Activated T-cell treated with anti-CD3 and anti-CD28 coated beads, Interleukin-2, amount 50 U/mL, for 24 hours (primary cell): ENCODE measurements at regions not wholly inside any gene's neighbourhood (a gene's known extent, or its start where the extent isn't known, plus 50 kb on each side); places are given as distances from the start of the nearest gene placed in this dataset.
"Not testable (repeated sequence)": the region's sequence is repeated elsewhere in the genome, so short reads cannot be mapped to it uniquely, and the experiment has no call there.

ENCODE experiments used
- DNase-seq: peaks from one replicate; pipeline ENCODE4 v3.0.0-alpha.2; 2020
- H3K27ac Mint-ChIP-seq: 2 replicates; pipeline ENCODE4 v1.8.0; 2020; ENCODE audit warnings: mild to moderate bottlenecking, mixed read lengths
- H3K27me3 Mint-ChIP-seq: 2 replicates; pipeline ENCODE4 v1.8.0; 2020; ENCODE audit warnings: mixed read lengths
- H3K36me3 Mint-ChIP-seq: 2 replicates; pipeline ENCODE4 v1.8.0; 2020; ENCODE audit warnings: low read depth, mixed read lengths
- H3K4me1 Mint-ChIP-seq: 2 replicates; pipeline ENCODE4 v1.8.0; 2020; ENCODE audit warnings: low read depth, mixed read lengths
- H3K4me3 Mint-ChIP-seq: 2 replicates; pipeline ENCODE4 v1.8.0; 2020; ENCODE audit warnings: mild to moderate bottlenecking, moderate library complexity, mixed read lengths
- H3K9me3 Mint-ChIP-seq: 2 replicates; pipeline ENCODE4 v1.8.0; 2020; ENCODE audit warnings: mixed read lengths

DNA sequence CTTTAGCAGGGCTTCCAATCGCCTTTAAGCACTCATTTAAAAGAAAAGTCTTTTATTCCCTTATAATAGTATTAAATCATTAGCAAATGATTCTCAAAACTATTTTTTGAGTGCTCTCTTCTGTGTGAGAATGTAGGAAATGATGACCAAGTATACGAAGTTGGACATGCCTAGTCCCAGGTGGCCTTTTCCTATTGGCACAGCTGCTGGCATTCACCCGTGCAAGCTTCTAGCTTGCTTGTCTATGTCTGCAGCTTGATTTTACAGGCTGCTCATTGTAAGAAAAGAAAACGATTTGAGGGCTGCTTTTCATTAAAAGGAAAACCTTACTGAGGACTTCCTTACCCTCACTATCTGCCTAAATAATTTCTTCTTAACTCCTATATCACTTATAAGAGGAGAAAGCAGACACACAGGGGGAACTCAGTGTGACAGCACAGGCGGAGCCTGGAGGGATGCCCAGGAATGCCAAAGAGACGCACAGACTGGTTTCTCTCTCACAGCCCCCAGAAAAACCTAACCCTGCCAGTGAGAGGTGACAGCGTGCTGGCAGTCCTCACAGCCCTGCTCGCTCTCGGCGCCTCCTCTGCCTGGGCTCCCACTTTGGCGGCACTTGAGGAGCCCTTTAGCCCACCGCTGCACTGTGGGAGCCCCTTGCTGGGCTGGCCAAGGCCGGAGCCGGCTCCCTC, 102.7 kb upstream of the ETV6 start:
- H3K4me3 Mint-ChIP-seq, H3K9me3 Mint-ChIP-seq, H3K27ac Mint-ChIP-seq, H3K36me3 Mint-ChIP-seq, DNase-seq, H3K27me3 Mint-ChIP-seq: not testable (repeated sequence)
- peaks cover 44% of the 10 kb centered on the region for H3K4me1 Mint-ChIP-seq

GRCh38 chr12:11547271-11547646, 102.2 kb upstream of the ETV6 start:
- not testable (repeated sequence) for H3K36me3 Mint-ChIP-seq, H3K4me3 Mint-ChIP-seq, H3K9me3 Mint-ChIP-seq, H3K27ac Mint-ChIP-seq, H3K27me3 Mint-ChIP-seq, DNase-seq
- peaks cover 44% of the 10 kb centered on the region for H3K4me1 Mint-ChIP-seq

DNA sequence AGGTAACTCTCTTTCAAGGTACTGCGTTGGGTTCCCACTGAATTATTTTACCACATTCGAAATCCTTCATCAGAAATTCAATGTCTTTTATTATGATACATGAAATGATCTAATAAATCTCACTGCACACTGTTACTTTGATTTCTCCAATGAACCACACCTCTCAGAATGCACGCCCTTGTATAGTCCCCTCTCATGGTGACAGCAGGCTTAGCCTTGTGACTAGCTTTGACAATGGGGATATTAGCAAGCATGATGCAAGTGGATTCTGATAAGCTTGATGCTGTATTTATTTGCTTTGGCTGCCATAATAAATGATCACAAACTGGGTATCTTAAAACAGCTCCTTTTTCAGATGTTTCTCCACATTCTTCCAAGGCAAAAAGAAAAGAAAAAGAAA, 100.4 kb upstream of the ETV6 start:
- no peaks in the 10 kb centered on the region for H3K9me3 Mint-ChIP-seq
- H3K4me3 Mint-ChIP-seq: no peak overlapping the region
- peaks cover 44% of the 10 kb centered on the region for H3K4me1 Mint-ChIP-seq
- no peak overlapping the region for H3K27ac Mint-ChIP-seq
- H3K27me3 Mint-ChIP-seq: no peaks in the 10 kb centered on the region
- no peak for DNase-seq
- no peaks in the 10 kb centered on the region for H3K36me3 Mint-ChIP-seq

GRCh38 chr12:11553871-11554533, 95.5 kb upstream of the ETV6 start:
- peaks cover 26% of the 10 kb centered on the region for H3K4me1 Mint-ChIP-seq
- H3K27me3 Mint-ChIP-seq: no peaks in the 10 kb centered on the region
- H3K27ac Mint-ChIP-seq: no peak overlapping the region
- H3K9me3 Mint-ChIP-seq: no peaks in the 10 kb centered on the region
- no peak overlapping the region for H3K4me3 Mint-ChIP-seq
- no peaks in the 10 kb centered on the region for H3K36me3 Mint-ChIP-seq
- DNase-seq: no peak

- Mint-ChIP-seq H3K36me3 (no peaks in the 10 kb centered on the region), H3K4me3 (peak overlapping the region; percentile 39), H3K27me3 (no peaks in the 10 kb centered on the region), H3K27ac (no peak overlapping the region), H3K9me3 (no peaks in the 10 kb centered on the region), H3K4me1 (peaks cover 26% of the 10 kb centered on the region)
- no peak for DNase-seq
These were observed 94.3 kb upstream of the ETV6 start for GRCh38 chr12:11555195-11555594.

GRCh38 chr12:11555743-11556625, 93.5 kb upstream of the ETV6 start:
- H3K27me3 Mint-ChIP-seq: no peaks in the 10 kb centered on the region
- H3K4me1 Mint-ChIP-seq: peaks cover 26% of the 10 kb centered on the region
- H3K4me3 Mint-ChIP-seq: peak overlapping the region; percentile 39
- no peaks in the 10 kb centered on the region for H3K9me3 Mint-ChIP-seq
- no peak overlapping the region for H3K27ac Mint-ChIP-seq
- no peaks in the 10 kb centered on the region for H3K36me3 Mint-ChIP-seq
- no peak for DNase-seq

DNA sequence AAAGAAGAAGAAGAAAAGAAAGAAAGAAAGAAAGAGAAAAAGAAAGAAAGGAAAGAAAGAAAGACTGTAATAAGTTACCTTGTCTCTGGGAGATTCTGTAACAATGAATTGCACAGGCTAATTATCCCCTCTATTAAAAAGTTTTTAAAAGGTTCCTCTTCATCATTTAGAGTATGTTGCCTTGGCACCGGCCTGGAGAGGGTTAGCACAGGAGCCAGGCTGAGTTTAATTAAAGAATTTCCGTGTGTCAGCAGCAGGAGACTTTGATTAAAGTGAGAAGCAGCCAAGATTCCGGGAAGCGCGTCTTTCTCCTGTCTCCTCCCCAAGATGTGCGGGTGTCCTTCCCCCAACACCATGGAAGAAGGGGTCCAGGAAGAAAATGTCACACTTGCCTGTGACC, 92.8 kb upstream of the ETV6 start:
- no peak overlapping the region for H3K27ac Mint-ChIP-seq
- no peaks in the 10 kb centered on the region for H3K9me3 Mint-ChIP-seq
- H3K27me3 Mint-ChIP-seq: no peaks in the 10 kb centered on the region
- peak overlapping the region; percentile 39 for H3K4me3 Mint-ChIP-seq
- DNase-seq: no peak
- H3K4me1 Mint-ChIP-seq: peaks cover 31% of the 10 kb centered on the region
- H3K36me3 Mint-ChIP-seq: no peaks in the 10 kb centered on the region

DNA sequence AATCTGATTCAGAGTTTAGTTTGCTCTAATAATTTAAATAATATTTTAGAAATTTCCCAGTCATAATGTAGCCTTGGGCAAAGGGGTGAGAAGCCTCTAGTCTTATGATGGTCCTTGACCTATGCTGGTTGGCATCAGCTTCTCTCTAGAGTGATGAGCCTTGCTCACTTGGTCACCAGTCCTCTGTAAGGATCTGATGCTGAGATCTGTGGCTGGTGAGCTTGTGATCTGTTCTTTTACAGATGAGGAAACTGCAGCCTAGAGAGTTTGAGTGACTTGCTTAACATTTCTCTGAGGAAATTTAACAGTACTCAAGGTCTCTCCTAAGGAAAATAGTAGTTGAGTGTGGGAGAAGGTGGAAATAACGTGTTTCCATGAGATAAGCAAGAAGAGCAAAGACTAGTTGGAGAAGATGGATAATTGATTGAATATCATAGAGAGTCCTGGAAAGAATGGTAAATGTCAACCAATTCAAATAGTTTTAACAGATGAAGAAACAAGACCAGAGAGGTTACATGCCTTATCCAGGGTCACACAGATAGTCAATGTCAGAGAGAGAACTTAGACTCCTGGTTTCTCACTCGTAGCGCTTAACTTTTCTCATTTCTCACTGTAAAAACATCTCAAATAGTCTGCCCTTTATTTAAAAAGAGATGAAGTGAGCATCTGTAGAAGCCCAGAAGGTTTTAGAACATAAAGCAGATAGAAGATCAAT, 89.7 kb upstream of the ETV6 start:
- peaks cover 22% of the 10 kb centered on the region for H3K4me1 Mint-ChIP-seq
- DNase-seq: no peak
- H3K9me3 Mint-ChIP-seq: no peaks in the 10 kb centered on the region
- no peaks in the 10 kb centered on the region for H3K36me3 Mint-ChIP-seq
- no peaks in the 10 kb centered on the region for H3K27me3 Mint-ChIP-seq
- H3K4me3 Mint-ChIP-seq: no peak overlapping the region
- no peak overlapping the region for H3K27ac Mint-ChIP-seq

- Mint-ChIP-seq H3K36me3 (no peaks in the 10 kb centered on the region), H3K9me3 (no peaks in the 10 kb centered on the region), H3K4me1 (peaks cover 8% of the 10 kb centered on the region), H3K27me3 (no peaks in the 10 kb centered on the region), H3K4me3 (no peak overlapping the region), H3K27ac (no peak overlapping the region)
- no peak for DNase-seq
These were observed 88.1 kb upstream of the ETV6 start for GRCh38 chr12:11561411-11561810.

- H3K4me3 Mint-ChIP-seq: no peak overlapping the region
- no peaks in the 10 kb centered on the region for H3K27me3 Mint-ChIP-seq
These were observed 85.4 kb upstream of the ETV6 start for GRCh38 chr12:11563785-11564739.

GRCh38 chr12:11564984-11565651, 84.4 kb upstream of the ETV6 start:
- H3K27ac Mint-ChIP-seq: no peak overlapping the region
- no peaks in the 10 kb centered on the region for H3K27me3 Mint-ChIP-seq
- no peaks in the 10 kb centered on the region for H3K36me3 Mint-ChIP-seq
- H3K9me3 Mint-ChIP-seq: no peaks in the 10 kb centered on the region
- no peak for DNase-seq
- peaks cover 6% of the 10 kb centered on the region for H3K4me1 Mint-ChIP-seq
- H3K4me3 Mint-ChIP-seq: no peak overlapping the region

More at GRCh38 chr12:11563785-11564739, 85.4 kb upstream of the ETV6 start:
- no peak for DNase-seq
- no peak overlapping the region for H3K27ac Mint-ChIP-seq
- no peaks in the 10 kb centered on the region for H3K36me3 Mint-ChIP-seq
- no peaks in the 10 kb centered on the region for H3K9me3 Mint-ChIP-seq
- H3K4me1 Mint-ChIP-seq: peaks cover 6% of the 10 kb centered on the region

- Mint-ChIP-seq H3K27ac (no peak overlapping the region), H3K27me3 (no peaks in the 10 kb centered on the region), H3K9me3 (no peaks in the 10 kb centered on the region), H3K4me3 (no peak overlapping the region), H3K36me3 (no peaks in the 10 kb centered on the region), H3K4me1 (peaks cover 6% of the 10 kb centered on the region)
- DNase-seq: no peak
These were observed 83.7 kb upstream of the ETV6 start for GRCh38 chr12:11565752-11566151.

- no peaks in the 10 kb centered on the region for H3K36me3 Mint-ChIP-seq
- H3K4me3 Mint-ChIP-seq: no peak overlapping the region
- no peak overlapping the region for H3K27ac Mint-ChIP-seq
- H3K4me1 Mint-ChIP-seq: no peaks in the 10 kb centered on the region
- H3K27me3 Mint-ChIP-seq: no peaks in the 10 kb centered on the region
- H3K9me3 Mint-ChIP-seq: no peaks in the 10 kb centered on the region
- DNase-seq: no peak
These were observed 81.2 kb upstream of the ETV6 start for GRCh38 chr12:11568155-11568761.
